GM19395 (cell line): ENCODE measurements at regions not wholly inside any gene's neighbourhood (a gene's known extent, or its start where the extent isn't known, plus 50 kb on each side); places are given as distances from the start of the nearest gene placed in this dataset.
A peak's percentile ranks its signal among the peaks of the same experiment; 100 is the strongest.
"Not testable (repeated sequence)": the region's sequence is repeated elsewhere in the genome, so short reads cannot be mapped to it uniquely, and the experiment has no call there.

Source experiments
- ATAC-seq: cut with Tn5 transposase; IDR thresholded peaks from one replicate; pipeline ENCODE4 v1.9.1; 2021; ENCODE audit warnings: mild to moderate bottlenecking, moderate library complexity; ENCODE audit not compliant: unreplicated experiment

GRCh38 chr1:101128211-101128727 is 102.7 kb upstream of the DPH5 start:
- peak; percentile 97 for ATAC-seq

GRCh38 chr1:101124405-101124804 is 98.8 kb upstream of the DPH5 start:
- no peak for ATAC-seq

DNA sequence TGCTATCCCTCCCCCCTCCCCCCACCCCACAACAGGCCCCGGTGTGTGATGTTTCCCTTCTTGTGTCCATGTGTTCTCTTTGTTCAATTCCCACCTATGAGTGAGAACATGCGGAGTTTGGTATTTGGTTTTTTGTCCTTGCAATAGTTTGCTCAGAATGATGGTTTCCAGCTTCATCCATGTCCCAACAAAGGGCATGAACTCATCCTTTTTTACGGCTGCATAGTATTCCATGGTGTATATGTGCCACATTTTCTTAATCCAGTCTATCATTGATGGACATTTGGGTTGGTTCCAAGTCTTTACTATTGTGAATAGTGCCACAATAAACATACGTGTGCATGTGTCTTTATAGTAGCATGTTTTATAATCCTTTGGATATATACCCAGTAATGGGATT is 98.3 kb upstream of the DPH5 start:
- ATAC-seq, result not testable (repeated sequence)

DNA sequence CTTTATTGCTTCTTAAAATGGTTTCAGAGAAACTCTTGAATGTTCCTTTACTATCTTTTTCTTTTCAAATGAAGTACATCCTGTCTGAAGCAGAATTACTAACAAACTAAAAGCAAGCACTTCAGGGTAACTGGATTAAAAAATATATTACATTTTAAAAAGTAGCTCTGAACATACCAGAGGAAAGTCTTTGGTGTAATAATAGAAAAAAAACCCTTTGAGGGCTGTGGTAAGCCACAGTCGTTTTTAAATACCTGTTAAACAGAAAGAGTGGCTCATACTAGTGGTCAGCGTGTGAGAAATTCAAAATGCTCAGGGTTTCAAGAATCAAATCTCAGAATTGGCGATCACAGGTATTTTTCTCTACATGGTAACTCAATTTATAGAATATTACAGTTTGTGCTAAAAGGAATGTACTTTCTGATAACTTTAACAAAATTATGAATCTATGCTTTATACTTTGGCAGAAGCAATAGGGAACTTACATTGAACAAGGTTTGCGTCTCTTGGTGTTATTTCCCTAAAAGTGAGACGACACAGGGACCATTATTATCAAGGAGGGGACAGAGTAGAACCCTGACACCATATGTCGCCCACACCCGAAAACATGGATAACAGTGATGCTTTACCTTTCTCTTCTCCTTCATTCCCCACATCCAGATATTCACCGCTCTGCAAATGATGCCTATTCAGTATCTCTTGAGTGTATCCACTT is 97.0 kb upstream of the DPH5 start:
- peak; percentile 98 for ATAC-seq

DNA sequence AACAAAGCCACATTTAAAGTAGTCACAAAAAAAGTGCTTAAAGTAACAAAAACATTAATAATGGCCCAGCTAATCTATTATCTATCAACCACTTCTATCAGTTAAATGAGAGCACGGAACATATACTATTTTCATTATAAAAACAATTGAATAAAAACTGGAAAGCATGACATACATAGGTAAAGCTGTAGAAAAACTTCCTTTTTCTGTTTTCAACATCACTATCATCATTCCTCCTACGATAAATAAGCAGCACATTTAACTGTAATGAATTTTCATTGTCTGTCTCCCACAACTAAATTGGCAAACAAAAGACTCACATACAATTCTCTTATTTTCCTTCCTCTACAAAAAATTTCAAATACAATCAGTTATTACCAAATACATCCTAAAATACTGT is 96.4 kb upstream of the DPH5 start:
- no peak for ATAC-seq

- ATAC-seq, result no peak
Observed at GRCh38 chr1:101121504-101121903, 95.9 kb upstream of the DPH5 start.

DNA sequence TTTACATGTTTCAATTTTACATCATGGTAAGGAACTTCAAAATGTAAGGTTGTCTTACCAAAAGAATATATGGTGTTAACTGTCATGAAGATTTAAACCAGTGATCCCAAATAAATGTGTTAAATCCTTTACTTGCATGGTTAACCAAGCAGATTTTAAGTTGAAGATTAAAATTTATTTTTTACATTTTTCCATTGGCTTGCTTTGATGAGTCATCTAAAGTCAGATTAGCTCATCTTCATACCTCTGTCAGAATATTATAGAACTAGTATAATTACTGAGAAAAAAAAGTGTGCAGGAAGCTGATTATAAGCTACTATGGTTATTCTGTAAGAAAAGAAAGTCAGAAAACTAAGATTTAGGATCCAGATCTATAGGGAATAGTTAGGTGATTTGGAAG is 95.3 kb upstream of the DPH5 start:
- ATAC-seq, result no peak

DNA sequence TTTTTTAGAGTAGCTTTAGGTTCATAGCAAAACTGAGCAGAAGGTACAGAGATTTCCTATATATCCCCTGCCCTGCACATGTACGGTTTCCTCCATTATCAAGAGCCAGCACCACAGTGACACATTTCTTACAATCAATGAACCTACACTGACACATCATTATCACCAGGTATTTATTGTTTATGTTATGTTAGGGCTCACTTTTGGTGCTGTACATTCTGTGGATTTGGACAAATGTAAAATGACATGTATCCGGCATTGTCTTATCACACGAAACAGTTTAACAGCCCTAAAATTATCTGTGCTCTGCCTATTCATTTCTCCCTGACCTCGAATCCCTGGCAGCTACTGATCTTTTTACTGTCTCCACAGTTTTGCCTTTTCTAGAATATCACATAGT is 93.7 kb upstream of the DPH5 start:
- ATAC-seq, result no peak

GRCh38 chr1:101116006-101116405 is 90.4 kb upstream of the DPH5 start:
- ATAC-seq, result no peak

GRCh38 chr1:101115112-101115511 is 89.5 kb upstream of the DPH5 start:
- no peak for ATAC-seq

DNA sequence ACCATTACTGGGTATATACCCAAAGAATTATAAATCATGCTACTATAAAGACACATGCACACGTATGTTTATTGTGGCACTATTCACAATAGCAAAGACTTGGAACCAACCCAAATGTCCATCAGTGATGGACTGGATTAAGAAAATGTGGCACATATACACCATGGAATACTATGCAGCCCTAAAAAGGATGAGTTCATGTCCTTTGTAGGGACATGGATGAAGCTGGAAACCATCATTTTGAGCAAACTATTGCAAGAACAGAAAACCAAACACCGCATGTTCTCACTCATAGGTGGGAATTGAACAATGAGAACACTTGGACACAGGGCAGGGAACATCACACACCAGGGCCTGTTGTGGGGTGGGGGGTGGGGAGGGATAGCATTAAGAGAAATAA is 88.5 kb upstream of the DPH5 start:
- not testable (repeated sequence) for ATAC-seq

DNA sequence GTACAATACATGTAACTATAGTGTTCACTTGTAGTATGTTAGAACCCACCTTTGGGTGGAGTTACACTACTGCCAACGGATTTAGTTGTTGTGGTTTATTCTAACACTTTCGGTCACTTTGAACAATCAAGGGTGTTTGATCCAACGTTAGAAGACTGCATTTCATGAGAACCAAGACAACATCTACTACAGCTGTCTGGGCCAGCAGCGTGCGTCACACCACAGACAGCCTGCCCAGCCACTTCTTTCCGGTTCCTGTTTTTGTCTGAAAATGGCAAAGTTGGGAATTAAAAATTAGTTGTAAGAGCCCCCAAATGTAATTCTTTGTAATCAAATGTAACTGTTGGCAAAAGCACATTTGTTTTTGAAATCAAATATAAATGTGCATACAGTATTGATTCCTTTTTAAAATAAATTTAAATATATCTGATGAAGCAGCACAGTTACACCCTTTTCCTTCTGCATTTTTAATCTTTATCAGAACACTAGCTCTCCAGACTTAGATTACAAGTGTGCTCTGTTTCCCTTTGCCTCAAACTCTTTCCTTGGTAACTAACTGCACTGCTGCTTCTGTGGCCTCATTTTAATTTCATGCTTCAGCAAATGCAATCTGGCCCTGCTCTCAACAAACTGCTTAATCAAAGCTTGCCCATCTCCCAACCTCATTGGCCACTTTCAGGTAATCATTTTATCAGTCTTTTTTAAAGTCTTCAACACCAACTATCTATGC is 86.6 kb upstream of the DPH5 start:
- ATAC-seq, result peak; percentile 99

GRCh38 chr1:101111461-101111860 is 85.9 kb upstream of the DPH5 start:
- no peak for ATAC-seq

DNA sequence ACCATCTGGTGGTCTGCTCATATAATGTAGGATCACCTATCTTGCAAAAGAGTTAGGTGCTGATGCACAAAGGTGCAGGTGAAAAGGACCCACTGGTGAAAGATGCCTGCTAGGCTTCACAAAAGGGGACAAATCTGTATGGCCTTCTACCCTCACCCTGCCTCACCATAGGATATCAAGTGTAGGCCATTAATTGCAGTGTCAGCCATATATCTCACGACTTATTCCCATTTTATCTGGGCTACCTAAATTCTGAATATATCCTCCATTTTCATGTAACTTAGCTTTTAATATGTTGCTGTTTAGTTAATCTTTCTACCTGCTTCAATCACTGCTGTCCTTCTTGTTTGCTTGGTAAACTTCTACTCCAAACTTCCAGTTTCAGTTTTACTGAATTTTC is 84.2 kb upstream of the DPH5 start:
- no peak for ATAC-seq

GRCh38 chr1:101108111-101108500 is 82.5 kb upstream of the DPH5 start:
- no peak for ATAC-seq

DNA sequence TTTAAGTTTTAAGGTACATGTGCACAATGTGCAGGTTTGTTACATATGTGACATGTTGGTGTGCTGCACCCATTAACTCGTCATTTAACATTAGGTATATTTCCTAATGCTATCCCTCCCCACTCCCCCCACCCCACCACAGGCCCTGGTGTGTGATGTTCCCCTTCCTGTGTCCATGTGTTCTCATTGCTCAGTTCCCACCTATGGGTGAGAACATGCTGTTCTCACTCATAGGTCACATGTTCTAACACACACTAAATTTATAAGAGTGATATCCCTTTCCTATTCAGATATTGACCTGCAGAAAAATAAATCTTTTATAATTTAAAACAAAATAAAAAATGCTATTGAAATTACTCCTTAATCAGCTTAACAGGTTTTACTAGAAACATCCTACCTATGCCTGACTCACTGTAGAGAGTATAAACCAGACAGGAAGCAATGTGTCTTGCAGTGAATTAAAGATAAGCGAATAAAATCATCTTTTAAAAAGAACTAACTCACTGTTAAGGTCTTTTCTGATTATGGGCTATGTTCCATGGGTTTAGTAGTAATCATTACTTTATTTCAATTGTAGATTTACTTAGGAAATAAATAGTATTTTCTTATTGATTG is 82.0 kb upstream of the DPH5 start:
- no peak for ATAC-seq

DNA sequence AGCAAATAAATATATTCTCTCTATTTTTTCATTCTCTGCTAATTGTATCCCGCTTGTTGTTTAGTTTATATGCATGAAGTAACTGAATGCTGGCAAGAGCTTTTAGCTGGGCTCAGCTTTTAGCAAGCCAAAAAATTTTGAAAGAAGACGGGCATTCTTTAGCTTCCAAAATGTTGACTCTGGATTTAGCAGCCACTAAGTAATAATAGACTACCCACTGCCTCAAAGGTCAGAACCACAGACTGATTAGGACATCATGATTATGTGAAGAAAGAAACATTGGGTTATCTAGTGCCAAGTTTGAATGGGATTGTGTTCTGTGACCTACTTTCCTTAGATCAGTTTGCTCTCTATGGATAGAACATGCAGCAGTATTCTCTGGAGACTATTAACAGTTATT is 80.3 kb upstream of the DPH5 start:
- no peak for ATAC-seq

- no peak for ATAC-seq
Observed at GRCh38 chr1:101102426-101103156, 77.0 kb upstream of the DPH5 start.

- no peak for ATAC-seq
Observed at GRCh38 chr1:101101360-101101759, 75.8 kb upstream of the DPH5 start.

- ATAC-seq, result no peak
Observed at GRCh38 chr1:101100674-101101073, 75.1 kb upstream of the DPH5 start.

DNA sequence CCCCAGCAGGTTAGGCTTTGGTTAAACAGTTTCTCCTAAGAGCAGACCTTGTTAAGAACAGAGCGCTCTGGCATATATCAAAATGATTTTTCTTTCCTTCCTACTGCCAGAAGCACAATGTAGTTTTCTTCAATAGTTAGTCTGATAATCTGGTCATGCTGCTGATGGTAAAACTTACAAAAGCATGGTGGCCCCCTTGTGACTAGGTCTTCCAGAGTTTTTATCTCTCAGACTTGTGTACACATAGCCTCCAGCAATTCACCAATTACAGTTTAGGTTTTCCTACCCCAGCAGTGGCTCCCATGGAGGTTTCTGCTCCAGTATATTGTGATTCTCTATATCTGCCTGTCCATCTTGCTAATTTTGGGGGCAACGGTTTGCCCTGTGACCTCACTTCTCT is 73.3 kb upstream of the DPH5 start:
- no peak for ATAC-seq
